Stimulated activated CD4-positive, alpha-beta T cell treated with anti-CD3 and anti-CD28 coated beads, Interleukin-12 subunit alpha, Interleukin-12 subunit beta, amount 100 ng/mL, for 24 hours (primary cell): ENCODE measurements at regions not wholly inside any gene's neighbourhood (a gene's known extent, or its start where the extent isn't known, plus 50 kb on each side); places are given as distances from the start of the nearest gene placed in this dataset.

ENCODE experiments used
- DNase-seq, 2 experiments: peaks; one replicate each; pipeline ENCODE4 v3.0.0-alpha.2; 2020; ENCODE audit warnings: low read depth in 2 of 2

- no peak for DNase-seq
Observed at GRCh38 chr6:119658917-119659316, 309.4 kb upstream of the MAN1A1 start.

DNA sequence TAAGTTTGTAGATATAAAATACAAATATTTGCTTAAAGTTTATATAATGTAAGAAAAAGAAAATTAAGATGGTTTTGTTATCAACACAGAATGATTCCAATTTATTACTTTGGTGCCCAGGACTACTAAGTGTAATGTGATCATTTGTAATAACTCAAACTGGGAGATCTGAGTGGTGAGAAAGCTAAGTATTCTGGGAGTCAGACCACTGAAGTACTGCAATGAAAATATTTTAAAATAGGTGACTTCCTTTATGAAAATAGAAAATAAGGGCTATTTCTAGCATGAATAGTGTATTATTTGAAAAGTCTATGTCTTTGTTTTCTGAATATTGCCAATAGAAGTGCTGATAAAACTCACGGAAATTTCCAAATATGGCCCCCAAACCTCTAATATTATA, 305.6 kb upstream of the MAN1A1 start:
- DNase-seq: no peak

- no peak for DNase-seq
Observed at GRCh38 chr6:119653329-119653728, 303.8 kb upstream of the MAN1A1 start.

- DNase-seq: no peak
Observed at GRCh38 chr6:119649531-119649930, 300.0 kb upstream of the MAN1A1 start.

DNA sequence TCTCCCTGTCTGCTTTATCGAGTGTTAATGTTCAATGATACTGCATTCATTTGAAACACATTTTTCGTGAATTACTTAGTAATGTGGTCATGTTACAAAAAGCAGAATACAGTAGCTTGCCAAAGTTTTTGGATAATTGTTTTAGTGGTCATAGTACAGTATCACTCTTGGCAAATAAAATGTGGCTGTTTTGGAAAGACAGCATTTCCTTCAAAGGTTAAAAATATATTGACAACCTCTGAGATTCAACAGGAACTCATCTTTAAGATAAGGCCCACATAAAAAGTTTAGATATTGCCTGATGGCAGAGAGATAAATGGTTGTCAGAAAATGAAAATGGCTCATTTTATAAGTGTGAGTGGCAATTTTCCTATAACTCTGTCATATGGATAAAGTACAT, 297.7 kb upstream of the MAN1A1 start:
- no peak for DNase-seq

DNA sequence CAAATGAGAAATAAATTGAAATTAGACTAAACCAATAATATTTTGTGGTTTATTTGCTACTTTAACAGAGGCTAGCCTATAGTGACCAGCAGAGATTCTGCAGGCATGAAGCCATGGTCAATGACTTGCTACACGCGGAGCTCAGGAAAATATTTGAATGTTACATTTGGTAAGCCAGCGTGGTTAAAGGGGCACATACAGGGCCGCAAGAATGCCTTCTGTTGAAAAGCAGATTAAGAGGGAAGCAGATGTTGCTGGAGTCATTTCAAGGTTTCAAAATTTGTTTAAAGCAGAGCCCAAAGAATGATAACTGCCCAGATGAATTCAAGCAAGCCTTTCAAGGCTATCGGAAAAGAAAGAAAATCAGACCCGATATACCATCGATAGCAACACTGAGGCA, 294.3 kb upstream of the MAN1A1 start:
- DNase-seq: no peak

GRCh38 chr6:119637768-119638167, 288.2 kb upstream of the MAN1A1 start:
- no peak for DNase-seq

DNA sequence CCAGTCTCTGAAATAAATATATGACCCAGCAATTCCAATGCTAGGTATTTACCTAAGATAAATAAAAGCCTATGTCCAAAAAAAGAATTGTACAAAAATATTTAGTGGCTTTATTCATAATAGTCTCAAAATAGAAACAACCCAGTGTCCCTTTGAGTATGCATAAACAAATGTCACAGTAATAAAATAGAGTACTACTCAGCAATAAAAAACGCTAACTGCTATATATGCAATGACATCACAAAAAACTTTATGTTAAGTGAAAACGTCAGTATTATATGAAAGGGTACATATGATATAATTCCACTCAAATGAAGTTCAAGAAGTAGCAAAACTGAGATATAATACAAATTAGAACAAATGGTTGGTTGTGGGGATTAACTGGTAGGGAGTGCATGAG, 286.5 kb upstream of the MAN1A1 start:
- no peak for DNase-seq

- DNase-seq: no peak
Observed at GRCh38 chr6:119633461-119633860, 283.9 kb upstream of the MAN1A1 start.

GRCh38 chr6:119630561-119631192, 281.1 kb upstream of the MAN1A1 start:
- no peak for DNase-seq

GRCh38 chr6:119628691-119629594, 279.4 kb upstream of the MAN1A1 start:
- no peak for DNase-seq

DNA sequence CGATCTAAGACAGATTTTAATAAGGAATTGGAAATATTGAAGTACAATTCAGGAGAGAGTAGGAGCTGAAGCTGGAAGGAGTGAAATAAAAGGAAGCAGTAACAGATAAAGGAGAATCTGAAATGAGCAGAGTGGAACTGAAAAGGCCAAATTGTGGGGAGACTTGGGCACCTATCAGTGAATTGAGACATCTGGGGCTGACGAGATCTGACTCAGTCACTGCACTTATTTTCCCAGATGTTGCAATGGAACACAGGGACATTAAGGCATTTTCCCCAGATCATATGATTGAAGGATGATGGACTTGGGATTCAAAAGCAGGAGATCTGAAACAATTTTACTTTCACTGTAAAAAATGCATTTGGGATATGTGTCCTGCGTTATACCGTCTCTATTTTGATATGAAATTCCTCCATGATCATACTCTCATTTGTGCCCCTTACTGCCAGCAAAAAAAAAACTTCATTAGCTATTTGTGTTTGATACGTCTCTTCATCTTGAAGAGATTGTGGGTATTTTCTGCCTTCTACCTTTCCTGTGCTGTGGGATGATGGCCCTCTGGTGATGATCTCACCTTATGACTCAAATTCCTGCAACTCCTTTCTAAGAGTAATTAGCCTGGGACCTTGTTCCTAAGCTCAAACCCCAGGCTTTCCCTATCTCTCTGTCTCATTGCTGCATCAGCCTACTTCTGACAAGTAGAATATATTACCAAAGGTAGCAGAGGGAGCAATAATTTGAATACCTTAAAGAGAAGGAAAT, 278.5 kb upstream of the MAN1A1 start:
- no peak for DNase-seq

DNA sequence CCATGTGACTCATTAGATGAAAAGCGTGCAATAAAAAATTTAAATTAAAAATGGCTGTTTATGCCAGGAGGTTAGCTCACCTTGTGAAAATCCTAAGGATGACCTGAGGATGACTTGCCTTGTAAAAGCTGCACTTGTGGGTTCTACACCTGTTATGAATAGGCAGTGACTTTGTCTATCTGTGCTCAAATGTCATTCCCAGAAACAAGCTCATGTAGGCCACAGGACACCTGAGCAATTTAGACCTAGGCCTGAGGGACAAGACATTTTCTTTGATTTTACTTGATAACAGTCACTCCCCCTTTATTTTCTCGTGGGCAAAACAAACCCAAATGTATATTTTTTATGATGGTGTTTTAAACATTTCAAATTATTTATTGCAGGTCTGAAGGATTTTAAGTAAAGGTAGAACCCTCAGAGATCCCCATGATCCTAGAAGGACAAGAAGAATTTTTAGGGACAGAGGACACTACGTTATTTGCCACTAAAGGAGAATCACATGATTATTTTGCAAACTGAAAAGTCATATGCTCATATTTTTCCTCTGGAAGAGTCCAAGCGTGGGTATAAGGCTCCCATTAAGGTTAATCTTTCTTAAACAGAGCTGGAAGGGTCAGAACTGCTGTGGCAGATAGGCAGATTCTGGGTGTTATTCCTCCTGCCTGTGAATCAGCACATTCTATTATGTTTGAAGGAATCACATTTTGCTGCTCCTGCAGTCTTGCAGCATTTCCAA, 277.5 kb upstream of the MAN1A1 start:
- DNase-seq: no peak

- no peak for DNase-seq
Observed at GRCh38 chr6:119620846-119621555, 271.4 kb upstream of the MAN1A1 start.

- DNase-seq: no peak
Observed at GRCh38 chr6:119614138-119614537, 264.6 kb upstream of the MAN1A1 start.

DNA sequence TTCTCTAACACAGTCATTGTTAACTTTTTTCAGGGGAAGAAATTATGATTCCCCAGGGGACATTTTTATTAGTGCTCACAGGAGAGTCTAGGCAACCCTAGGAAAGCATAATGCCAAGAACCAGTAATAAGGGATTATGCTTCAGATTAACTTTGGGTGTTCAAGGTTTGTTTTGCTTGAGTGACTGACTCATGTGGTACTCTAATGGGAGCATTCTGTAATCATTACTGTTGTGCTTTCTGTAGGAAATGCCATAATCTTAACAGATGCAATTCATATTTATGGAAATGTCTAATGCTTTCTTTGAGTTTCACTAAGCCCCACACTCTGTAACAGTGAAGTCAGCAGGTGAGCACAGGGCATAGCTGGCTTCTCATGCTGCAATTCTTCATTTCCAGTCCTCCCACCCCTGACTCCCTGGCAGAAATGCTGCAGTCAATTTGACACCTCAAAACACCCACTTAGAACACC, 263.4 kb upstream of the MAN1A1 start:
- DNase-seq: no peak

DNA sequence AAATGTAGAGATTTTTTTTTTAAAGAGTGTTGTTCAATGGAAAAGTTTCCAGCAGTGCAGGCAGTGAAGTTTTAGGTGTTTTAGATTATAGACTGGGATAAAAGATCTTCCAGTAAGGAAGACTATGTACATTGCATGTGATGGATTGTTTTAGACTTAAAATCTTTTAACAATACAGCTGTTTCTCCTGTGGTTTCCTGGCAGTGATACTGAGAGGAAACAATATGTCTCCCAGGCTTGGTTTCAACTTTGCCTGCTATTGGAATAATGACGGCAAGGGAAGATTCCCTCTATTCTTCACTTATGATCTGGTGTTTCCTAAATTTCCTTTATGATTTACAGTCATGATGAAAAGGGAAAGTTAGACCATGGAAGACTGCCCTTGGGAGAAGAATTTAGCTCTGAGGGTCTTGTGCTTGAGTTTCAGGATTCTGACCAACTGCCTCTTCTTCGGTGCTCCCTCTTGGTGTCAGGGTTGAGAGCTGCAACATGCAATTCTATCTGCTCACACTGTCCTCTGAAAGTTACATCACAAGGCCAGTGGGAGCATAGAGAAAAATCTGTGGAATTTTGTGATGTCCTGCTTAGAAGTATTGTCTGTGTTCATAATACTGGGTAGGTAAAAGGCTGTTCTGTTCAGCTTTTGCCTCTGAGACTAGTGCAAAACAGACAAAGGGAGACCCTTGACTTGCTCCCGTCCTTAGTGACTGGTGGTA, 262.8 kb upstream of the MAN1A1 start:
- no peak for DNase-seq

GRCh38 chr6:119610754-119611153, 261.2 kb upstream of the MAN1A1 start:
- DNase-seq: no peak

DNA sequence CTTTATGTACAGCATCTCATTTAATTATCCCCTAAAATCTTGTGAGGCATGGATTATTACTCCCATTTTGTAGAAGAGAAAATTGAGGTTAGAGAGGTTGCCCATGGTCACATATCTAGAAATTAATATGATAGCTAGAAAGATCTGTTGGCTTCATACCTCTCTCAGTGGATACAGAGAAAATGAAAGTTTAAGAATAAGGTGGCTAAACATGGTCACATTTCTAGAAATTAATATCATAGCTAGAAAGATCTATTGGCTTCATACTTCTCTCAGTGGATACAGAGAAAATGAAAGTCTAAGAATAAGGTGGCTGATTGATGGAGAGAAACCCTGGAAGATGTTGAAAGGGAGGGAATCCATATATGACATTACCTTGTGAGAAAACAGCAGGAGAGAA, 260.7 kb upstream of the MAN1A1 start:
- DNase-seq: no peak

DNA sequence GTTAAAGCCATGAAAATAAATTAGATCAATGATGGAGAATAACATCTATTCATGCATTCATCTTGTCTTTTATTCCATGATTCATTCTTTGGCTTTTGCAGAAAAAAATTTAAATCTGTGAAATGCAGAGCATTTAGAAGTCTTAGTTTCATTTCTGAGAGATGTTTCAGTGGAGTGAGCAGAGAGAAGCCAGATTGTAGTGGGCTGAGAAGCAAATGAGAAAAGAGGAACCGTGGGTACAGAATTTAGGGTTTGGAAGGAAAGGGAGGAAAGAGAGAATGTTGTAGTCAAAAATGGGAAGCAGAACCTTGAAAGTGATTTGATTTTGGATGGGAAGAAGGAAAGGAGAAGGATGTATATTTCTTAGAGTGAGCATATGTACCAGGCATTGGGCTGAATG, 260.3 kb upstream of the MAN1A1 start:
- no peak for DNase-seq
